SK-N-SH treated with all-trans-retinoic acid at 6 μM for 48 hours (cell line): ENCODE measurements at regions not wholly inside any gene's neighbourhood (a gene's known extent, or its start where the extent isn't known, plus 50 kb on each side); places are given as distances from the start of the nearest gene placed in this dataset.

ENCODE experiments used
- ATAC-seq: fragments of 200-7000 bp; cut with Tn5 transposase; 3 replicates; pipeline ENCODE4 v1.9.1; 2020; ENCODE audit warnings: mild to moderate bottlenecking, moderate library complexity
- ARNTL ChIP-seq: fragments of 450-650 bp; formaldehyde crosslinking; IDR thresholded peaks from 2 replicates; pipeline ENCODE4 v1.5.0; 2020; ENCODE audit warnings: low read depth, mild to moderate bottlenecking, moderate library complexity, borderline replicate concordance
- BACH2 ChIP-seq: fragments of 250-450 bp; sonication (Bioruptor Pico); IDR thresholded peaks from 2 replicates; pipeline ENCODE4 v1.9.0; 2021; ENCODE audit warnings: mild to moderate bottlenecking, borderline replicate concordance
- CREB5 ChIP-seq: fragments of 250-450 bp; sonication (Bioruptor Pico); IDR thresholded peaks from 2 replicates; pipeline ENCODE4 v1.5.1; 2020; ENCODE audit warnings: low read depth, mild to moderate bottlenecking, moderate library complexity
- CSDC2 ChIP-seq: fragments of 250-450 bp; sonication (Bioruptor Pico); IDR thresholded peaks from 2 replicates; pipeline ENCODE4 v1.5.0; 2020; ENCODE audit warnings: mild to moderate bottlenecking, moderate library complexity
- CSRNP3 ChIP-seq: fragments of 250-450 bp; sonication (Bioruptor Pico); IDR thresholded peaks from 2 replicates; pipeline ENCODE4 v1.5.1; 2021; ENCODE audit warnings: mild to moderate bottlenecking, moderate library complexity
- ESRRG ChIP-seq: fragments of 250-450 bp; sonication (Bioruptor Pico); IDR thresholded peaks from 2 replicates; pipeline ENCODE4 v1.6.1; 2021; ENCODE audit warnings: mild to moderate bottlenecking
- GLIS3 ChIP-seq: fragments of 250-450 bp; sonication (Bioruptor Pico); IDR thresholded peaks from 2 replicates; pipeline ENCODE4 v1.5.0; 2020; ENCODE audit warnings: mild to moderate bottlenecking, moderate library complexity
- ISL1 ChIP-seq: fragments of 250-450 bp; sonication (Bioruptor Pico); IDR thresholded peaks from 2 replicates; pipeline ENCODE4 v2.1.2; 2022; ENCODE audit warnings: mild to moderate bottlenecking, moderate library complexity
- OSR1 ChIP-seq: fragments of 250-450 bp; sonication (Bioruptor Pico); IDR thresholded peaks from 2 replicates; pipeline ENCODE4 v1.8.0; 2022; ENCODE audit warnings: moderate library complexity, mild to moderate bottlenecking, inconsistent platforms
- PATZ1 ChIP-seq: fragments of 250-450 bp; sonication (Bioruptor Pico); IDR thresholded peaks from 2 replicates; pipeline ENCODE4 v1.8.0; 2020; ENCODE audit warnings: mild to moderate bottlenecking, moderate library complexity, borderline replicate concordance
- POU6F1 ChIP-seq: fragments of 250-450 bp; sonication (Bioruptor Pico); IDR thresholded peaks from 2 replicates; pipeline ENCODE4 v1.8.0; 2021; ENCODE audit warnings: low read depth, mild to moderate bottlenecking, moderate library complexity, borderline replicate concordance
- PPARA ChIP-seq: fragments of 250-450 bp; sonication (Bioruptor Pico); IDR thresholded peaks from 2 replicates; pipeline ENCODE4 v1.5.0; 2020; ENCODE audit warnings: mild to moderate bottlenecking, borderline replicate concordance
- RARB ChIP-seq: fragments of 250-450 bp; sonication (Bioruptor Pico); IDR thresholded peaks from 2 replicates; pipeline ENCODE4 v1.8.0; 2021; ENCODE audit warnings: mild to moderate bottlenecking, moderate library complexity
- SNAI2 ChIP-seq: fragments of 250-450 bp; sonication (Bioruptor Pico); IDR thresholded peaks from 2 replicates; pipeline ENCODE4 v1.5.0; 2020; ENCODE audit warnings: mild to moderate bottlenecking, moderate library complexity
- TOX ChIP-seq: fragments of 250-450 bp; sonication (Bioruptor Pico); IDR thresholded peaks from 2 replicates; pipeline ENCODE4 v1.8.0; 2021; ENCODE audit warnings: mild to moderate bottlenecking, moderate library complexity, borderline replicate concordance
- TSHZ2 ChIP-seq: fragments of 250-450 bp; sonication (Bioruptor Pico); IDR thresholded peaks from 2 replicates; pipeline ENCODE4 v1.5.0; 2020; ENCODE audit warnings: mild to moderate bottlenecking, moderate library complexity
- ZC3H10 ChIP-seq: fragments of 250-450 bp; sonication (Bioruptor Pico); IDR thresholded peaks from 2 replicates; pipeline ENCODE4 v1.5.1; 2021; ENCODE audit warnings: mild to moderate bottlenecking, moderate library complexity
- ZFP3 ChIP-seq: fragments of 250-450 bp; sonication (Bioruptor Pico); IDR thresholded peaks from 2 replicates; pipeline ENCODE4 v1.5.0; 2020; ENCODE audit warnings: mild to moderate bottlenecking, moderate library complexity
- ZFP30 ChIP-seq: fragments of 450-650 bp; formaldehyde crosslinking; IDR thresholded peaks from 2 replicates; pipeline ENCODE4 v1.5.0; 2022; ENCODE audit warnings: mild to moderate bottlenecking, moderate library complexity
- ZNF70 ChIP-seq: fragments of 450-650 bp; formaldehyde crosslinking; IDR thresholded peaks from 2 replicates; pipeline ENCODE4 v1.5.0; 2020; ENCODE audit warnings: mild to moderate bottlenecking, moderate library complexity
- ZNF8 ChIP-seq: fragments of 450-650 bp; formaldehyde crosslinking; IDR thresholded peaks from 2 replicates; pipeline ENCODE4 v1.5.0; 2020; ENCODE audit warnings: mild to moderate bottlenecking, moderate library complexity

- no peak for TF ChIP-seq ZFP3 (CRISPR knock-in tag)
- no peak for TF ChIP-seq ZNF8 (CRISPR knock-in tag)
- TF ChIP-seq BACH2 (CRISPR knock-in tag): no peak
- TF ChIP-seq SNAI2: no peak
- no peak for TF ChIP-seq CSDC2 (CRISPR knock-in tag)
- TF ChIP-seq ESRRG: no peak
- TF ChIP-seq ZFP30 (CRISPR knock-in tag): no peak
- TF ChIP-seq PATZ1: no peak
- no peak for TF ChIP-seq TSHZ2
- TF ChIP-seq ISL1 (CRISPR knock-in tag): no peak
- TF ChIP-seq TOX (CRISPR knock-in tag): no peak
- TF ChIP-seq RARB (CRISPR knock-in tag): no peak
- TF ChIP-seq, all 23 proteins: peak for 0
These were observed 263.1 kb upstream of the PTGER4 start for GRCh38 chr5:40416588-40416987.

GRCh38 chr5:40416098-40416497 lies 263.6 kb upstream of the PTGER4 start:
- ATAC-seq: no peak
- no peak for TF ChIP-seq CREB5 (CRISPR knock-in tag)
- no peak for TF ChIP-seq POU6F1 (CRISPR knock-in tag)
- no peak for TF ChIP-seq CSDC2 (CRISPR knock-in tag)
- no peak for TF ChIP-seq OSR1 (CRISPR knock-in tag)
- TF ChIP-seq ESRRG: no peak
- no peak for TF ChIP-seq ZNF70 (CRISPR knock-in tag)
- no peak for TF ChIP-seq SNAI2
- TF ChIP-seq ZFP30 (CRISPR knock-in tag): no peak
- TF ChIP-seq TOX (CRISPR knock-in tag): no peak
- TF ChIP-seq ZFP3 (CRISPR knock-in tag): no peak
- TF ChIP-seq ZC3H10 (CRISPR knock-in tag): no peak

More at GRCh38 chr5:40416588-40416987, 263.1 kb upstream of the PTGER4 start:
- ATAC-seq: no peak

GRCh38 chr5:40414922-40415321 lies 264.8 kb upstream of the PTGER4 start:
- TF ChIP-seq ZNF70 (CRISPR knock-in tag) (no peak), BACH2 (CRISPR knock-in tag) (no peak), ZFP30 (CRISPR knock-in tag) (no peak), CSDC2 (CRISPR knock-in tag) (no peak), CREB5 (CRISPR knock-in tag) (no peak), CSRNP3 (CRISPR knock-in tag) (no peak), GLIS3 (no peak), ARNTL (CRISPR knock-in tag) (no peak), PPARA (CRISPR knock-in tag) (no peak), OSR1 (CRISPR knock-in tag) (no peak)
- TF ChIP-seq, all 23 proteins: peak for 0

More at GRCh38 chr5:40414922-40415321, 264.8 kb upstream of the PTGER4 start:
- ATAC-seq: no peak
